Endothelial cell of umbilical vein (primary cell): ENCODE measurements at regions not wholly inside any gene's neighbourhood (a gene's known extent, or its start where the extent isn't known, plus 50 kb on each side); places are given as distances from the start of the nearest gene placed in this dataset.

Source experiments
- BruUV-seq: library from RNA; stranded (reverse); fragments of 400-500 nt; replicated peaks from 2 replicates; lab custom pipeline; 2021; lab: Mats Ljungman, UMichigan
- CTCF ChIA-PET: fragments of 300-600, 350-600 bp; sonication (Branson Sonifier 250); formaldehyde crosslinking; loops from one replicate; lab custom pipeline; 2021; ENCODE audit warnings: antibody characterized with exemption, inconsistent platforms; lab: Charles Lee
- POLR2A ChIA-PET: fragments of 300-600, 350-600 bp; sonication (Branson Sonifier 250); formaldehyde crosslinking; loops from one replicate; lab custom pipeline; 2021; ENCODE audit warnings: antibody characterized with exemption, inconsistent platforms; lab: Charles Lee
- DNase-seq: peaks from one replicate; pipeline ENCODE4 v3.0.0-alpha.2; 2011; ENCODE audit warnings: low read depth, low spot score
- FAIRE-seq: peaks from 2 replicates; lab custom pipeline; 2011; peaks lifted over from hg19 to GRCh38; lab: Jason Lieb, UNC
- H2AFZ ChIP-seq: 2 replicates; pipeline ENCODE4 v1.6.0; 2012; ENCODE audit warnings: low read depth, low read length, control low read depth, inconsistent platforms
- H3K27ac ChIP-seq: 2 replicates; pipeline ENCODE4 v1.5.1; 2011; ENCODE audit warnings: low read depth, mild to moderate bottlenecking, control low read depth, low read length, moderate library complexity; ENCODE audit not compliant: insufficient read depth
- H3K27me3 ChIP-seq, 2 experiments: 2 replicates each; pipeline versions ENCODE4 v1.6.0 to v1.6.1; 2011; ENCODE audit warnings: low read length in 2 of 2, mixed read lengths in 1 of 2; ENCODE audit not compliant: control insufficient read depth in 2 of 2, insufficient read depth in 2 of 2
- H3K36me3 ChIP-seq, 2 experiments: 2 replicates in 1 of 2; 3 replicates in 1 of 2; pipeline ENCODE4 v1.5.1; 2011; ENCODE audit warnings: low read length in 2 of 2, mild to moderate bottlenecking in 1 of 2, moderate library complexity in 1 of 2; ENCODE audit not compliant: control insufficient read depth in 2 of 2, insufficient read depth in 2 of 2; ENCODE audit errors: extremely low read depth in 1 of 2
- H3K4me1 ChIP-seq: 3 replicates; pipeline ENCODE4 v1.5.1; 2011; ENCODE audit warnings: mild to moderate bottlenecking, low read length; ENCODE audit not compliant: control insufficient read depth, insufficient read depth; ENCODE audit errors: extremely low read depth
- H3K4me2 ChIP-seq: 2 replicates; pipeline ENCODE4 v1.6.1; 2011; ENCODE audit warnings: low read length, control low read depth, mixed read lengths; ENCODE audit not compliant: insufficient read depth
- H3K4me3 ChIP-seq, 3 experiments: fragments of 200-600 bp in 1 of 3; sonication (generic), shearing (Covaris generic) in 1 of 3; replicated peaks in 1 of 3; 2 replicates each; pipeline ENCODE4 v1.5.1; 2011 to 2016; ENCODE audit warnings: control low read depth in 3 of 3, low read length in 3 of 3, mild to moderate bottlenecking in 2 of 3, inconsistent platforms in 1 of 3, low read depth in 1 of 3, moderate library complexity in 1 of 3; ENCODE audit not compliant: insufficient read depth in 1 of 3
- H3K79me2 ChIP-seq: 2 replicates; pipeline ENCODE4 v1.6.0; 2012; ENCODE audit warnings: low read length, inconsistent platforms; ENCODE audit not compliant: control insufficient read depth, insufficient read depth
- H3K9ac ChIP-seq: replicated peaks from 2 replicates; pipeline ENCODE3; 2011; ENCODE audit warnings: low read length, control low read depth; ENCODE audit not compliant: insufficient read depth; ENCODE audit errors: extremely low read depth
- H3K9me1 ChIP-seq: replicated peaks from 3 replicates; pipeline ENCODE4 v1.6.0; 2011; ENCODE audit warnings: mild to moderate bottlenecking, low read length; ENCODE audit not compliant: control insufficient read depth, insufficient read depth; ENCODE audit errors: extremely low read depth
- H3K9me3 ChIP-seq: replicated peaks from 2 replicates; pipeline ENCODE4 v1.5.1; 2012; ENCODE audit warnings: low read length, inconsistent platforms; ENCODE audit not compliant: control insufficient read depth, insufficient read depth
- H4K20me1 ChIP-seq: replicated peaks from 2 replicates; pipeline ENCODE3; 2011; ENCODE audit warnings: mild to moderate bottlenecking, low read length; ENCODE audit not compliant: control insufficient read depth, insufficient read depth; ENCODE audit errors: extremely low read depth
- EZH2 ChIP-seq: IDR thresholded peaks from 2 replicates; pipeline ENCODE4 v1.6.1; 2012; ENCODE audit warnings: borderline replicate concordance, low read depth, mild to moderate bottlenecking, moderate library complexity, low read length, inconsistent platforms; ENCODE audit not compliant: severe bottlenecking
- FOS ChIP-seq: IDR thresholded peaks from 2 replicates; pipeline ENCODE4 v1.6.1; 2011; ENCODE audit warnings: mild to moderate bottlenecking, low read length, moderate library complexity, borderline replicate concordance; ENCODE audit not compliant: insufficient read depth
- GATA2 ChIP-seq: IDR thresholded peaks from 2 replicates; pipeline ENCODE4 v1.7.0; 2011; ENCODE audit warnings: low read depth, mild to moderate bottlenecking, moderate library complexity, mixed read lengths, low read length; ENCODE audit not compliant: insufficient read length, insufficient read depth
- JUN ChIP-seq: IDR thresholded peaks from 2 replicates; pipeline ENCODE4 v1.6.1; 2011; ENCODE audit warnings: borderline replicate concordance, low read depth; ENCODE audit not compliant: insufficient read length, insufficient read depth
- MYC ChIP-seq: IDR thresholded peaks from one replicate; pipeline ENCODE4 v1.6.1; 2011; ENCODE audit warnings: mild to moderate bottlenecking, low read depth, low read length
- POLR2A ChIP-seq: IDR thresholded peaks from 2 replicates; pipeline ENCODE4 v1.6.1; 2012; ENCODE audit warnings: low read depth, mild to moderate bottlenecking, control low read depth, low read length
- POLR2AphosphoS5 ChIP-seq: IDR thresholded peaks from 2 replicates; pipeline ENCODE4 v1.6.1; 2012; ENCODE audit warnings: low read depth, mild to moderate bottlenecking, control low read depth, low read length, moderate library complexity; ENCODE audit not compliant: insufficient read depth
- dilution Hi-C: fragments of 300-500 bp; cut with MboI; formaldehyde crosslinking; loops from one replicate; pipeline ENCODE4 v1.15.0; 2019; ENCODE audit warnings: low sequenced_read_pairs; ENCODE audit not compliant: extremely low pct_ligation_motif_present
- intact Hi-C: fragments of 100-400 bp; cut with micrococcal nuclease; formaldehyde crosslinking; loops from one replicate; pipeline ENCODE4 v1.10.0; 2022
- TF ChIP-seq, protein P1 (sequence below), 2 donors: IDR thresholded peaks; 1 replicate in 1 of 2; 2 replicates in 1 of 2; pipeline ENCODE4 v1.5.1; 2011; ENCODE audit warnings: low read length in 2 of 2, mild to moderate bottlenecking in 2 of 2, moderate library complexity in 2 of 2, control low read depth in 1 of 2, inconsistent platforms in 1 of 2, low read depth in 1 of 2; ENCODE audit not compliant: insufficient read depth in 1 of 2; ENCODE audit errors: extremely low read depth in 1 of 2
- TF ChIP-seq, protein P2 (sequence below): IDR thresholded peaks from 2 replicates; pipeline ENCODE4 v1.6.1; 2011; ENCODE audit not compliant: insufficient read depth, insufficient read length

DNA sequence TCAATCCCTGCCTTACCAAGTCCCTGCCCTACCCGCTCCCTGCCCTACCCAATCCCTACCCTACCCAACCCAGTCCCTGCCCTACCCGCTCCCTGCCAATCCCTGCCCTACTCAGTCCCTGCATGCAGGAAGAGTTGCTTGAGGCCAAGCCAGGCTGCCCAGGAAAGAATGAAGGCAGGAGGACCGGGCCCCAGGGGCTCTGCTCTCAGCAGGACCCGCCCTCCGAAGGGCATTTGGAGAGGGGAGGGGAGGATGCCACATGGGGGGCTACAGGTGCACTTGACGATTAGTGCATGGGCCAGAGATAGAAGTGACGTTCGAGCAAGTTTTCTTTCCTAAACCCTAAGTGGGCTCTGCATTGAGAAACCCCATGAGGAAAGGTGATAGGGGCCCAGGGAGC, 581.2 kb downstream of the TBC1D22A start:
- Histone ChIP-seq H3K9me3 (no peaks in the 10 kb centered on the region), H3K36me3 (no peaks in the 10 kb centered on the region), H2AFZ (no peak overlapping the region), H3K9ac (no peak overlapping the region), H3K27ac (no peak overlapping the region), H3K4me1 (peaks cover 5% of the 10 kb centered on the region), H3K9me1 (no peaks in the 10 kb centered on the region), H3K4me3 (no peak overlapping the region), H3K79me2 (no peaks in the 10 kb centered on the region), H4K20me1 (no peaks in the 10 kb centered on the region), H3K27me3 (no peaks in the 10 kb centered on the region), H3K4me2 (no peak overlapping the region)
- no peak for DNase-seq
- no peak for FAIRE-seq
- ChIA-PET POLR2A (no interaction called here), CTCF (no interaction called here)
- dilution Hi-C loops (no loop called here), intact Hi-C loops (no loop called here)
- TF ChIP-seq, protein P1, sequence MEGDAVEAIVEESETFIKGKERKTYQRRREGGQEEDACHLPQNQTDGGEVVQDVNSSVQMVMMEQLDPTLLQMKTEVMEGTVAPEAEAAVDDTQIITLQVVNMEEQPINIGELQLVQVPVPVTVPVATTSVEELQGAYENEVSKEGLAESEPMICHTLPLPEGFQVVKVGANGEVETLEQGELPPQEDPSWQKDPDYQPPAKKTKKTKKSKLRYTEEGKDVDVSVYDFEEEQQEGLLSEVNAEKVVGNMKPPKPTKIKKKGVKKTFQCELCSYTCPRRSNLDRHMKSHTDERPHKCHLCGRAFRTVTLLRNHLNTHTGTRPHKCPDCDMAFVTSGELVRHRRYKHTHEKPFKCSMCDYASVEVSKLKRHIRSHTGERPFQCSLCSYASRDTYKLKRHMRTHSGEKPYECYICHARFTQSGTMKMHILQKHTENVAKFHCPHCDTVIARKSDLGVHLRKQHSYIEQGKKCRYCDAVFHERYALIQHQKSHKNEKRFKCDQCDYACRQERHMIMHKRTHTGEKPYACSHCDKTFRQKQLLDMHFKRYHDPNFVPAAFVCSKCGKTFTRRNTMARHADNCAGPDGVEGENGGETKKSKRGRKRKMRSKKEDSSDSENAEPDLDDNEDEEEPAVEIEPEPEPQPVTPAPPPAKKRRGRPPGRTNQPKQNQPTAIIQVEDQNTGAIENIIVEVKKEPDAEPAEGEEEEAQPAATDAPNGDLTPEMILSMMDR (IDR thresholded peaks at IDR 0.05; ENCODE audit: extremely low read depth in 1 of 2, insufficient read depth in 1 of 2, low read depth in 1 of 2, low read length in 2 of 2), result no peak
- no peak for TF ChIP-seq POLR2AphosphoS5
- no peak for TF ChIP-seq FOS
- TF ChIP-seq, protein P2, sequence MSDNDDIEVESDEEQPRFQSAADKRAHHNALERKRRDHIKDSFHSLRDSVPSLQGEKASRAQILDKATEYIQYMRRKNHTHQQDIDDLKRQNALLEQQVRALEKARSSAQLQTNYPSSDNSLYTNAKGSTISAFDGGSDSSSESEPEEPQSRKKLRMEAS, result no peak
- TF ChIP-seq EZH2, result no peak
- TF ChIP-seq POLR2A, result no peak
- no peak for TF ChIP-seq JUN
- no peak for TF ChIP-seq GATA2
- TF ChIP-seq MYC, result no peak
- no TSS peak for BruUV-seq
